Anterior cingulate cortex (tissue), 58 donors: ENCODE measurements at regions not wholly inside any gene's neighbourhood (a gene's known extent, or its start where the extent isn't known, plus 50 kb on each side); places are given as distances from the start of the nearest gene placed in this dataset.

Source experiments
- DNase-seq, 58 donors: peaks; one replicate each; lab custom pipeline; 2025; lab: John Stamatoyannopoulos, UW

DNA sequence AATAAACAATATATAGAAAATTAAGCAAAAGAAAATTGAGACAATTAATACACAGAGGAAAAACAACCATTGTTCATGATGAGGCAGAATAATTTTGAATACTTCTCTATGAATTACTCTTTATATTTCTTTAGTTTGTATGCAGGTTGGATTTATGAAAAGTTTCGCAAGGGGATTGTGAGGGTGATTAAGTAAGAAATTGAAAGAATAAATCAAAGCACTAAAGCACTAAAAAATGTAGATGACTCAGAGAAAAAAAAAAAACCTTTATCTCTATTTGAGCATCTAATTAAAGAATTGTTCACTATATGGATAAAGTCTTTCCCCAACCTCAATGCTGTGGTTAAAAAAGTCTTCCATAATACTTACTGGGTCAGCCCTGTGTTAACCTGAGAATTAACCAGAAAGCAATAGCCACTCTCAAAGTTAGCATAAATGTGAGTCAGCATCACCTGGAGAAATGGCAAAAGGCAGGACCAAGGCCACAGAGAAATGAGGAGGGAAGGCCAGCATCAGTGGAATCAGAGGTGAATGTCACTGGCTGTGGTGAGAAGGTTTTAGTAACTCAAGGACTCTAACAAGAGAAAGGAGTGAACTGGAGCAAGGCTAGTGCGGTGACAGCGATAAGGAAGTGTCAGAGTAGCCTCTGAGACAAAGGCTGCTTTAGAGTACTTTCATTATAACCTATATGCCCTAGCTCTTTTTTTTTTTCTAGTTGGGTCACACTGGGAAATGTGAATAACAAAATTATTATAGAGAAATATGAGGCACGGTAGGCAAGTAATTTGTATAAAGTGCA lies 310.4 kb downstream of the KCNC2 start:
- DNase-seq: no peak

DNA sequence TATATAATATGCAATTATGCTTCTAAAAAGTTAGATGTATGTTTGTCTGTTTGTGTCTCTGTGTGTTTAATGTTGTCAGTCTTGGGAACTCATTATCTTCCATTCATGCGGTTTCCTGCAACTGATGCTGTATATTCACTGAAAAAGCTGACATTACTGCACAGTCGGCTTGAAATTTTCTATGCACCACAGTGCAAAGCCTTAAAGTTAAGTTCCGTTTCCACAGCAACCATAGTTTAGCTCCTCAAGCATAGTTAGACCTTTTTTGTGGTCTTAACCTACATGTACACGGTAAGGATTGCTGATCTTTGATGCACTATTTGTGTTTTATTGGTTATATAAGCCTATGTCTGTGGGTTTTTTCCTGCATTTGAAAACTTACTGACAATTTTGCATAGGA lies 309.4 kb downstream of the KCNC2 start:
- DNase-seq: peak in 1 of 58 donors; percentile 0

DNA sequence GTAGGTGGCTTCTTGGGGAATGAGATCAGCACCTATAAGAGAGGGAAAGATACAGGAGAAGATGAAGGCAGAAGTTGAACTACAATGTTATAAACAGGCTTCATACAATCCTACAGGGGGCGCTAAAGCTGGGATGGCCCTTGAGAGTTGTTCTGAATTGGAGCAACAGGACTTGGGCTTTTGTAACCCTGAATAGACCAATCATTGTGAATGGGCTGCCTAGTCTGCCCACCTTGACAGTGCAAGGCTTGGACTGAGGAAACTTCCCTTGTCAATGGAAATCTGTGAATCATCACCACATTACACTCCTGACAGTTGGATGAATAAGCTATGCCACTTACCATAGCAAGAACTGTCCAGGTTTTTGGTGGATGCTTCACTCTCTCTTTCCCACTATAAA lies 306.1 kb downstream of the KCNC2 start:
- DNase-seq: no peak

DNA sequence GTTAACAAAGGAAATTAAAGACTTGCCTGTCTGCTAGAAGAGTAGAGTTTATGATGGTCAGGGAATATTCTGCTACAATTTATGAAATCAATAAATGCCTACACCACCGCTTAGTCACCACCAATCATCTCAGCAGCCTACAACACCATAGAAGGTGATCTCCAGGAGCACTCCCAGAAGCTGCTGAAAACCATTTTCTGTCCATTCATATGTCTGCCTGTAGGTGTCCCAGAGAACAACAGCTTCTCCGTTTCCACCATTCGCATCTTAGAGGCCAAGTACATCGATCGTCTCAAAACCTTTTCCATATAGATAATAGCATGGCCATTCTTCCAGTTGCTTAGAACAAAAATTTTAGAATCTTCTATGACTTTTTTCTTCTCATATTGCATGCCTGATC lies 303.4 kb downstream of the KCNC2 start:
- no peak for DNase-seq

DNA sequence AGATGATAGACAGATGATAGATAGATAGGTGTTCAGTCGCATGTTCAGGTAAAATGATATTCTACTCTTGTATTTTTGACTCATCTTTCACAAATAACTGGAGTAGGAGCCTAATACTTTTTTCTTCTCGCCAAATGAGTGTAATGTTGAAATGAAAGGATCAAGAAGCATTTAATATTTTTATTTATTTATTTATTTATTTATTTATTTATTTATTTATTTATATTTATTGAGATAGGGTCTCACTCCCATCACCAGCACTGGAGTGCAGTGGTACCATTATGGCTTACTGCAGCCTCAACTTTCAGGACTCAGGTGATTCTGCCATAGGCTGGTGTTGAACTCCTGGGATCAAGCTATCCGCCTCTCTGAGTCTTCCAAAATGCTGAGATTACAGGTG lies 298.8 kb downstream of the KCNC2 start:
- no peak for DNase-seq

DNA sequence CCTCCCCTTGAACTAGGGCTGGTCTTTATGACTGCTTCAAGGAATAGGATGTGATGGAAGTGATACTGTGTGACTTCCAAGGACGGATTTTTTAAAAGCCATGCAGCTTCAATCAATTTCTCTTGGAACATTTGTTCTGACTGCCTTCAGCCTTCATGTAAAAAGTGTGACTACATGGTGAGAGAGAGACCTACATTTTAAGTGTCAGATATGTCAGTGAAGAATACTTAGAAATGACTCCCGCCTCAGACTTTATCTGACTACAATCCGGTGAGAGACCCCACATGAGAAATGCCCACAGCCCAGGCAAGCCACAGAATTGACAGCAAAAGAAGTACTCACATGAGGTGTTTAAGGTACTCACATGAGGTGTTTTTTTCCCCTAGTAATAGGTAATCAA lies 295.3 kb downstream of the KCNC2 start:
- DNase-seq: no peak

DNA sequence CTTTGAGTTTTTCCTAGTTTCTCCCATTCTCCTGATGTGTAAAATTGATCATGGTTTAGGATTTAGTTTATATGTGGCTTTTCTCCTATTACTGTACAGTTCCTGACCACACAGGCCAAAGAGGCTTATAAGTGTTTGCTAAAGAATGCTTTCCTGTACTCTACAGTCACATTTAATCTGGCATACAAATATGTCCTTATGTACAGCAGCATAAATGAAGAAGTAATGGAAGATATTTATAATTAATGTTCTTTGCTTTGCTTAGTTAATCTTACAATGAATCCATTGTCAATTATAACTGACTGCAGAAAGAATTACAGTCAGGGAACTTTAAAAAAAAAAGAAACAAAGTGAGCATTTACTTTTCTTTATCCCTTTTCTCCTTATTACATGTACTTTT lies 293.9 kb downstream of the KCNC2 start:
- DNase-seq: no peak

DNA sequence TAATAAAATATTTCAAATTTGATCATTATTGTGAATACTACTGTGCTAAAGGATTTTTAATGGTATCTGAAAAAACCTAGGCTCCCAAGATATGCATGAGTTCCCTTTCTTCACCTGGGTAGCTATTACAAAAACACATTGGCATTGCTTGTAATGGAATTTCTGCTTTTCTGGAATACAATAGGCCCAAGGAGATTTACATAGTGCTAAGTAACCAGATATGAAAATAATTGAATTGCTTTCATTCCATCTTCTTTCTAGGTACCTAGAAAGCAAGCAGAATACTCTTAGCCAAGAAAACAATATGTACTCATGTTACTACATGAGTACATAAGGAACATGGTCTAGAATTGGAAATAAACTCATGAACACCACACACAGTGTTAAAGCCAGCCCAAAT lies 291.9 kb downstream of the KCNC2 start:
- no peak for DNase-seq

DNA sequence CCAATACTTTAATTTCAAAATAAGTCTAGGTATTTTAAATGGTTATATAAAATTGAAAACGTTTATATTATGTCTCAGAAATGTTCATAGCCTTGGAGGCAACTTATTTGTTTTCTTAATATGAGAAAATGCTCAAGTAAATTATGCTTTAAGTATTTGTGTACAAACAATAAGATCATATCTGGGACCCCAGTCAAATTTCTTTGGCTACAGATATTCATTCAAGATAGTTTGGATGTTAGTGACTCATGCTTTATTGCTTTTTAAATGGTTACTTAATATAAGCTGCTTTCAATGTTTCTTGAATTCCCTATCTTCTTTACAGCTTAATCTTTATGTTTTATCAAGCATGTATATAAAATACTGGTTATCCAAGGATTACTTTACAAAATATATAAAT lies 291.3 kb downstream of the KCNC2 start:
- no peak for DNase-seq

DNA sequence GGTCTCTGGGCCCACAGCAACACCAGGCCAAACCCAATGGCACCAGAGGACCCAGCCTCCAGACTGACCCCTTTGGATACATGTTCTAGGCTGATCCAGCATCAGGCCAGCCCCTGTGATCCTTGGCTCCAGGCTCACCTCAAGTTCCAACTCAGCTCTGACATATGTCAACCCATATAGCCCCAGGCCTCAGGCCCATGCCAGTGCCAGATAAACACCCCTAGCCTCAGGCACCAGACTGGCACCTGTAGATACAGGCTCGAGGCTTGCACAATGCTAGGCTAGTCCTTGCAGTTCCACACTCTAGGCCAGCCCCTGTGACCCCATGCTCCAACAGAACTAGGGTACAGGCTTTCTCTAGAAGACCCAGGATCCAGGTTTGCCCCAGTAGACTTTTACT lies 287.5 kb downstream of the KCNC2 start:
- no peak for DNase-seq

DNA sequence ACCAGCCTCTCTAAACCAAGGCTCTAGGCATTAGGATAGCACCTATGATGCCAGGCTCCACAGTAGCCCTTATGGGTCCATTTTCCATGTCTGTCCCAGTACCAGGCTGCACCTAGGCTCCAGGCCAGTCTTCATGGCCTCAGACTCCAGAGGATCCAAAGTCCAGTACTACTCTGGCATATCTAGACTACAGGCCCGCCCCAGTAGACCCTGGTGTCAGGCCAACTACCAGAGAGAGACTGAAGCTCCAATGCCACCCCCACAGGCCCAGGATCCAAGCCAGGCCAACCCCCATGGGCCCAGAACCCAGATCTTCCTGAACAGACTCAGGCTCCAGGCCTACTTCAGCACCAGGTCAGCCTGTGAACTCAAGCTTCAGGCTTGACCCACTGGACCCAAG lies 287.0 kb downstream of the KCNC2 start:
- no peak for DNase-seq

DNA sequence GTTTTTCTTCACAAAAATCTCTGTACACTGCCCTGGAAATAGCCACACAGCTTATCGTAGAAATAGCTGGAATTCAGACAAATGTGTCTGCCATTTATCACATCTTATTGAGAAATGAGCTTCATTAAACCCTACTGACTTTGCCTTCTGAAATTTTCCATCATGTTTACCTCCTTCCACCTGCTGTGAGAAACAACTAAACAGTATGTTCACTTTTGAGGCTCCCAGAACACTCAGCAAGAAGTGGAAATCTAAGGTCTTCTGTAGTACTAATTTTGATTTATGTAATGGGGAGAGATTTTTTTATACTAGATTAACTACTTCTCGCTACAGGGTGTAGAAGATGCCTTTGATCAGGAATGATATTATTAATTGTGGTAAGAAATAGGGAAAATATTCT lies 268.0 kb downstream of the KCNC2 start:
- DNase-seq: no peak

DNA sequence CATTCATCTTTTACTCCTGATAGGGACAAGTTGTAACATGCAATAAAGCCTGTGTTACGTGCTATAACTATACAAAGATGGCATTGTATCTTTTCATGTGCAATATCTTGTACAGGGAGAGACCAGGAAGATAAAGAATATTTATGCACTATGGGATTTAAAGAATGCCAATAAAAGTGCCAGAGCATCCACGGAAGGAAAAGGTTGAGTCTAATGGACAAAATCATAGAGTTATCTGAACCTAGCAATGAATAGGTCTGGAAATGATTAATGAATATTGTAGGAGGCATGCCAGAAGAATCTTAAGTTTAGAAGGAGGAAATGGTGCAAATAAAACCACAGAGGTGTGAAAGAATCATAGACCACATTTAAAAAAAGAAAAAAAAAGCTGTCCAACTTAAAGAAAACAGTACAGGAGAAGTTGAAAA lies 263.9 kb downstream of the KCNC2 start:
- no peak for DNase-seq

DNA sequence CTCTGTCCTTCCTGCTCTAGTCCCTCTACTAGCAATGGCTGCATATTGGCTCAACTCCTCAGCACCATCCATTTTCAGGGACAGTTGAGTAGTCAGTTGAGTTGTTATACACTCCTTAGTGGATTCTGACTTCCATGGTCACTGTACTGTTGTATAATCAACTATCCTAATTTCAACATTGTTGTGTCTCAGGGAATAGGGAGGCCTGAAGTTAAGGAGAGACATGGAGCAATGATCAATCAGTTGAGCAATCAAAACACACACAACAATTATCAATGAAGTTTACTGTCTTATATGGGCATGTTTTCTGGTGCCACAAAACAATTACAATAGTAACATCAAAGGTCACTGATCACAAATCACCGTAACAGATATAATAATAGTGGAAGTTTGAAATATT lies 255.9 kb downstream of the KCNC2 start:
- no peak for DNase-seq

DNA sequence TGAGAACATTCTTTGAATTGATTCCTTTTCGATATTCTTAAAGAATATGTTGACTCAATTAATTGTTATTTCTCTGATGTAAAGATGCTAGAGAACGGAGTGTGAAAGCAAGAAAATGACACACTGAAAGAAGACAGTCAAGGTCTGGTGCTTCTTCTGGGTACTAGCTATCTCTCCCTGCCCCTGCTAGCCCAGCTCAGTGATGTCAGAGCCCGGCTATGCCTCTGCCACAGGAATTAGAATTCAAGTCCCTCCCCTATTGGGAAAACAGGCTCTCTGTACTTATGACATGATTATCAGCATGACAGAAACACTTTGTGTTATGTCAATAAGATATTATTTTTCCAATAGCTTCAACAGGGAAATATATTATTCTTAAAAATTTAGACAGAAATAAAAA lies 252.4 kb downstream of the KCNC2 start:
- no peak for DNase-seq

DNA sequence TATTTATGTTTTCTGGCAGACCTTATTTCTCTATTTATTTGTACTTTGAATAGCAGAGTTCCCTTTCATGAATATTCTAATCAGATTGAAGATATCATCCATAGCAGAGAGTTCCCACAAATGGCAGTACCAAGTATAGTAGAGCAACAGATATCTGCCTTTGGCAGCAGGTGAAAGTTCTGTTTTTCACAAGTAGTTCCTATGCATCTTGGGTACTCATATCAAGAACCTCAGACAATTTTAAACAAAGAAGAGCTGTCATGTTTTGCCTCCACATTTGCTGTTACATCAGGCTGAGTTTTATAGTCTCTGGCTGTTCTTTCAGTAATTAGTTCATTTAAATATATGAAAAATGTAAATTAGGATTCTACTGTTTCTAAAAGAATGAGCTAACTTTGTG lies 252.0 kb downstream of the KCNC2 start:
- DNase-seq: no peak

DNA sequence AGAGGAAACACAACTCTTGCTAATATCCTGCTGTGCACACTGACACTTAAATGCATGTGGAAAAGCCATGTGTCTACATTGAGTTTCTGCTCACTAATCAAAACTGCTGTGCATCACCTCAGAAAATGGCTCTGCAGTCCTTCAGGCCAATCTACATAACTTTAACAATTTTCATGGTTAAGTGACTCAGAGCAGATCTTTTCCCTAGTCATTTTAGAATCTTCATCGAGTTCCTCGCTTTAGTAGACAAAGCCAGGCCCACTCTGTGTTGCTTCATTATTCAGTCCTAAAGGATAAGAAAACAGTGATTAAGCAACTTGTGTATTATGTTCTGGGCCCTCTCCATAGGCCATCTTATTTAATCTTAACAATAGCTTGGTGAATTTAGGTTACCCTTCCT lies 250.0 kb downstream of the KCNC2 start:
- DNase-seq: no peak

DNA sequence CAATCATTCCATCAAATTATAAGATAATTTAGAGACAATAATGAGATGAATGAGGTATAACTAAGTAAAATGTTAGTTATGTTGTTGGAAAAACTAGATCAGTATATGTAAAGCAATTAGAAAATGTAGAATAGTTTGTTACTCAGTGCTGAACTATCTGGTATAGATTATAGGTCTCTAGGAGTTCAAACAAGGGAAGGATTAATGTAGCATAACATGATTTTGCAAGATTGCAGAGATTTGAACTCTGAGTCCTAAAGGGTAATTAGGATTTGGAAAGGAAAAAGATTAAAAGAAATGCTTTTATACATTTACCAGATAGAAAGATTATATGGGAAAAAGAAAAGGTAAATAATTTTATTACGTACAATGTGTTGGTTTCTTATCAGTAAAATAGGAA lies 246.3 kb downstream of the KCNC2 start:
- no peak for DNase-seq

DNA sequence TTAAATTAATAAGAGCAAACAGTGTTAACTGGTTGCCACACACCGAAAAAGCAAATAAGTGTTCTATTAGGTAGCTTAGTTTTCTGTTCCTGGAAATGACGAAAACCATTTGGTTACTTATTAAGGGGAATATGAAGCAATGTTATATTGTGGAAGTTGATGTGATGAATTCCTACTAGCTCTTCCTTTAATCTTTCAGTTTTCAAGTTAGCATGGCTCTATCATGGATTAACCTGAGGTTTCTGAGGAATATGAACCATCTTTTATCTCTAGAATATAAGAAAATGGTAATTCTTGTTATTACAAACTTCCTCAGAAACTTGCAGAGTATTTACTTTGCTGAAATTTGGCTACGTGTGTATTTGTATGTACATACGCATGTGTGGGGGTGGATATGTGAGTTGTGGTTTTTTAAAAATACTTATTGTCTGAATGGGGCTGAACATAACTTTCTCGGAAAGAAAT lies 245.7 kb downstream of the KCNC2 start:
- no peak for DNase-seq

DNA sequence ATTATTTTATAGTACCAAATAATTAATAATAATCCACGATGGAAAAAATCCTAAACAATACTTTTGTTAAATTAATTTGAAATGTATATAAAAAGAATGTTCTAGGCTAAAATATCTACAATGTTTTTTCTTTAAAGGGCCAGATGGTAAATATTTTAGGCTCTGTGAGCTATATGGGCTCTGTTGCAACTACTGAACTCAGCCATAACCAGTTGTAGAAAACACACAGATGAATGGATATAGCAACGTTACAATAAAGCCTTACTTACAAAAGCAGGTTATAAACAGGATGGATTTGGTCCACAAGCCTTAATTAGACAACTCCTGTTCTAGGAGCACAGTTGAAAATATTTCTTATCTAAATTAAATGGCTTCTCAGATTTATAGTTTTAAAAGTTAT lies 245.2 kb downstream of the KCNC2 start:
- DNase-seq: no peak

DNA sequence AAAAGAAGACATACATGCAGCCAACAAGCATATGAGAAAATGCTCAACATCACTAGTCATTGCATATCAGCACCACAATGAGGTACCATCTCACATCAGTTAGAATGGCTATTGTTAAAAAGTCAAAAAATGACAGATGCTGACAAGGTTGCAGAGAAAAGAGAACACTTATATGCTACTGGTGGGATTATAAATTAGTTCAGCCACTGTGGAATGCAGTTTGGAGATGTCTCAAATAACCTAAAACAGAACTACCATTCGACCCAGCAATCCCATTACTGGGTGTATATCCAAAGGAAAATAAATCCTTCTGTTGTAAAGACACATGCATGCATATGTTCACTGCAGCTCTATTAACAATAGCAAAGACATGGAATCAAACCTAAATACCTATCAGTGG lies 238.4 kb downstream of the KCNC2 start:
- no peak for DNase-seq

DNA sequence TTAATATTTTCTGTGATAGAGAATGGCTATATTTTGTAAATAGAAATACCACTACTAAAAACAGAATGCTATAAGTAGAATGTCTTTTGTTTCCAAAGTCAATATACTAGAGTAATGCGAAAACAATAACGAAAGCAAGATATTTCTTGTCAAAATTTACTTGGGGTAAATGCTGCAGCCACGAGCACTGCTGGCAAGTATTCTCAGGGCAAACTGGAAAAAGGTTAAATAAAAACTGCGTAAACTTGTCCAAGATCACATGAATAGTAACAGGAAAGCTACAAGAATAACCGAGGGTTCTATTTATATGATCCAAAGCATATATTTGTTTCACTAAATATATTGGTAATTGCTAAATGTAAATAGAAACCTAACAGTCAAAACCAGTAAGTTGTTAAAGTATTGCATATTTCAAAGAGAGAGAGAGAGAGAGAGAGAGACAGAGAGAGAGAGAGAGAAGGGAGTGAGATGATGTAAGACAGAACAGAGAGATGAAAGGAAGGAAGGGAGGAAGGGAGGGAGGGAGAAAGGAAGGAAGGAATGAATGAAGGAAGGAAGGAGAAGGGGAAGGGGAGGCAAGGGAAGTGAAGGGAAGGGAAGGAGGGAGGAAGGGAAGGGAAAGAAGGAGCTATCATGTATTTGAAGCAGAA lies 231.7 kb downstream of the KCNC2 start:
- no peak for DNase-seq
